Tibial nerve (tissue), 4 donors: ENCODE measurements at regions not wholly inside any gene's neighbourhood (a gene's known extent, or its start where the extent isn't known, plus 50 kb on each side); places are given as distances from the start of the nearest gene placed in this dataset.

Experiments
- DNase-seq, 2 donors: peaks; one replicate each; pipeline ENCODE4 v3.0.0-alpha.2; 2019; ENCODE audit warnings: low spot score in 2 of 2
- H3K27ac ChIP-seq, 4 donors: fragments of 200-600 bp; sonication (generic) in 3 of 4; one replicate each; pipeline ENCODE4 v1.5.1; 2017 to 2019; ENCODE audit warnings: mild to moderate bottlenecking in 1 of 4
- H3K27me3 ChIP-seq, 2 donors: fragments of 200-600 bp; sonication (generic) in 1 of 2; one replicate each; pipeline versions ENCODE4 v1.5.1 to v1.6.0; 2017 to 2019
- H3K36me3 ChIP-seq, 3 donors: fragments of 200-600 bp; sonication (generic); one replicate each; pipeline ENCODE4 v1.5.1; 2018 to 2019
- H3K4me1 ChIP-seq, 4 donors: fragments of 200-600 bp; sonication (generic) in 3 of 4; one replicate each; pipeline ENCODE4 v1.5.1; 2017 to 2019
- H3K4me3 ChIP-seq, 4 donors: fragments of 200-600 bp; sonication (generic) in 3 of 4; one replicate each; pipeline ENCODE4 v1.5.1; 2017 to 2019; ENCODE audit warnings: mild to moderate bottlenecking in 1 of 4, moderate library complexity in 1 of 4
- H3K9me3 ChIP-seq, 4 donors: fragments of 200-600 bp; sonication (generic) in 3 of 4; one replicate each; pipeline ENCODE4 v1.5.1; 2017 to 2019
- EP300 ChIP-seq, 2 donors: sonication (generic); formaldehyde crosslinking; IDR thresholded peaks; one replicate each; pipeline ENCODE4 v1.6.1; 2017; ENCODE audit warnings: antibody characterized with exemption in 2 of 2, mild to moderate bottlenecking in 1 of 2
- POLR2A ChIP-seq, 2 donors: fragments of 450-650 bp; IDR thresholded peaks; one replicate each; pipeline ENCODE4 v1.6.1; 2017; ENCODE audit warnings: antibody characterized with exemption in 2 of 2, mild to moderate bottlenecking in 2 of 2, moderate library complexity in 2 of 2
- WGBS, 2 donors: methylation state at CpG; one replicate each; pipeline ENCODE4 v1.1.5; 2018; 5-methylcytosine and 5-hydroxymethylcytosine counted together
- TF ChIP-seq, protein P1 (sequence below), 5 experiments: fragments of 200-600 bp in 3 of 5; fragments of 450-650 bp in 2 of 5; sonication (generic) in 3 of 5; IDR thresholded peaks; one replicate each; pipeline ENCODE4 v1.5.1; 2016 to 2019; ENCODE audit warnings: antibody characterized with exemption in 5 of 5, mild to moderate bottlenecking in 3 of 5, moderate library complexity in 2 of 5

DNA sequence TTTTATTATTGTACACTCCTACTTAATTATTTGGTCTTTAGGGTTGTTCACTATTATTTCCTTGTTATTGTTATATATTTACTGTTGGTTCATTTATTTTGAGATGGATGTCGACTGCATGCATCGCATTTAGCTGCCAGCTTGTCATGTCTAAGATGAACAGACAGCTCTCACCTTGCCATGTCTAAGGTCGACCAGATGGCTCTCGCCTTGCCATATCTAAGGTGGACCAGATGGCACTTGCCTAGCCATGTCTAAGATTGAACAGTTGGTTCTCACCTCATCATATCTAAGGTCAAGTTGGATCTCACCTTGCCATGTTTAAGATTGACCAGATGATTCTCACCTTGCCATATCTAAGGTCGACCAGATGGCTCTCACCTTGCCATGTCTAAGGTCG lies 1440.9 kb downstream of the UQCRFS1 start:
- no peak overlapping the region for H3K4me3 ChIP-seq
- peaks cover 0 to 53% (median 0%) of the 10 kb centered on the region in 3 donors for H3K36me3 ChIP-seq
- H3K27ac ChIP-seq: no peak overlapping the region
- H3K4me1 ChIP-seq: no peaks in the 10 kb centered on the region
- TF ChIP-seq POLR2A (IDR thresholded peaks at IDR 0.05): no peak
- TF ChIP-seq, protein P1, sequence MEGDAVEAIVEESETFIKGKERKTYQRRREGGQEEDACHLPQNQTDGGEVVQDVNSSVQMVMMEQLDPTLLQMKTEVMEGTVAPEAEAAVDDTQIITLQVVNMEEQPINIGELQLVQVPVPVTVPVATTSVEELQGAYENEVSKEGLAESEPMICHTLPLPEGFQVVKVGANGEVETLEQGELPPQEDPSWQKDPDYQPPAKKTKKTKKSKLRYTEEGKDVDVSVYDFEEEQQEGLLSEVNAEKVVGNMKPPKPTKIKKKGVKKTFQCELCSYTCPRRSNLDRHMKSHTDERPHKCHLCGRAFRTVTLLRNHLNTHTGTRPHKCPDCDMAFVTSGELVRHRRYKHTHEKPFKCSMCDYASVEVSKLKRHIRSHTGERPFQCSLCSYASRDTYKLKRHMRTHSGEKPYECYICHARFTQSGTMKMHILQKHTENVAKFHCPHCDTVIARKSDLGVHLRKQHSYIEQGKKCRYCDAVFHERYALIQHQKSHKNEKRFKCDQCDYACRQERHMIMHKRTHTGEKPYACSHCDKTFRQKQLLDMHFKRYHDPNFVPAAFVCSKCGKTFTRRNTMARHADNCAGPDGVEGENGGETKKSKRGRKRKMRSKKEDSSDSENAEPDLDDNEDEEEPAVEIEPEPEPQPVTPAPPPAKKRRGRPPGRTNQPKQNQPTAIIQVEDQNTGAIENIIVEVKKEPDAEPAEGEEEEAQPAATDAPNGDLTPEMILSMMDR (IDR thresholded peaks at IDR 0.05): no peak
- no peak for TF ChIP-seq EP300 (IDR thresholded peaks at IDR 0.05)
- no peak for DNase-seq
- peaks cover 0 to 68% (median 3%) of the 10 kb centered on the region in 4 donors for H3K9me3 ChIP-seq
- no peaks in the 10 kb centered on the region for H3K27me3 ChIP-seq
- WGBS, 2 donors: 96 to 99% methylated on average over 6 of the region's 6 CpGs

DNA sequence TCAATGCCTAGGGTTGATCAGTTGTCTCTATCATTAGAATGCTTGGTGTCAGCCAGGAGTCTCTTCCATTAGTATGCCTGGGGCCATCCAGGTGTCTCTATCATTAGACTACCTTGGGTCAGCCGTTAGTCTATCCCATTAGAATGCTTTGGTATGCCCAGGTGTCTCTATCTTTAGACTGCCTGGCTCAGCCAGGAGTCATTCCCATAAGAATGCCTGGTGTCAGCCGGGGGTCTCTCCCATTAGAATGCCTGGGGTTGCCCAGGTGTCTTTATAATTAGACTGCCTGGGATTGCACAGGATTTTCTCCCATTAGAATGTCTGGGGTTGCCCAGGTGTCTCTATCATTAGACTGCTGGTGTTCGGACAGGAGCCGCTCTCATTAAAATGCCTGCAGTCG lies 1442.9 kb downstream of the UQCRFS1 start:
- no peak overlapping the region for H3K4me3 ChIP-seq
- peaks cover 0 to 88% (median 3%) of the 10 kb centered on the region in 4 donors for H3K9me3 ChIP-seq
- H3K27me3 ChIP-seq: no peaks in the 10 kb centered on the region
- no peak for DNase-seq
- peaks cover 0 to 48% (median 0%) of the 10 kb centered on the region in 3 donors for H3K36me3 ChIP-seq
- 89 to 100% methylated on average over 3 to 5 of the region's 5 CpGs for WGBS, 2 donors
- H3K27ac ChIP-seq: no peak overlapping the region
- no peaks in the 10 kb centered on the region for H3K4me1 ChIP-seq
- TF ChIP-seq POLR2A (IDR thresholded peaks at IDR 0.05): no peak
- TF ChIP-seq EP300 (IDR thresholded peaks at IDR 0.05): no peak
- TF ChIP-seq, protein P1 (IDR thresholded peaks at IDR 0.05): no peak

DNA sequence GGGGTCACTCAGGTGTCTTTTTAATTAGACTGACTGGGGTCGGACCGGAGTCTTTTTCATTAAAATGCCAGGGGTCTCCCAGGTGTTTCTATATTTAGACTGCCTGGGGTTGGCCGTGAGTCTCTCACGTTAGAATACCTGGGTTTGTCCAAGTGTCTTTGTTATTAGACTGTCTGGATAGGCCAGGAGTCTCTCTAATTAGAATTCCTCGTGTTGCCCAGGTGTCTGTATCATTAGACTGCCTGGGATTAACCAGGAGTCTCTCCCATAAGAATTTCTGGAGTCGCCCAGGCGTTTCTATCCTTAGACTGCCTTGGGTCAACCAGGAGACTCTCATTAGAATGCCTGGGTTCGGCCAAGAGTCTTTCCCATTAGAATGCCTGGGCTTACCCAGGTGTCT lies 1445.7 kb downstream of the UQCRFS1 start:
- Histone ChIP-seq H3K27ac (no peak overlapping the region), H3K36me3 (peaks cover 0 to 56% (median 0%) of the 10 kb centered on the region in 3 donors), H3K9me3 (peaks cover 0 to 100% (median 5%) of the 10 kb centered on the region in 4 donors), H3K27me3 (no peaks in the 10 kb centered on the region), H3K4me3 (no peak overlapping the region), H3K4me1 (no peaks in the 10 kb centered on the region)
- 93 to 94% methylated on average over 8 of the region's 8 CpGs for WGBS, 2 donors
- TF ChIP-seq, protein P1 (IDR thresholded peaks at IDR 0.05): no peak
- TF ChIP-seq EP300 (IDR thresholded peaks at IDR 0.05) (no peak), POLR2A (IDR thresholded peaks at IDR 0.05) (no peak)
- DNase-seq: peak in 1 of 2 donors; percentile 1

DNA sequence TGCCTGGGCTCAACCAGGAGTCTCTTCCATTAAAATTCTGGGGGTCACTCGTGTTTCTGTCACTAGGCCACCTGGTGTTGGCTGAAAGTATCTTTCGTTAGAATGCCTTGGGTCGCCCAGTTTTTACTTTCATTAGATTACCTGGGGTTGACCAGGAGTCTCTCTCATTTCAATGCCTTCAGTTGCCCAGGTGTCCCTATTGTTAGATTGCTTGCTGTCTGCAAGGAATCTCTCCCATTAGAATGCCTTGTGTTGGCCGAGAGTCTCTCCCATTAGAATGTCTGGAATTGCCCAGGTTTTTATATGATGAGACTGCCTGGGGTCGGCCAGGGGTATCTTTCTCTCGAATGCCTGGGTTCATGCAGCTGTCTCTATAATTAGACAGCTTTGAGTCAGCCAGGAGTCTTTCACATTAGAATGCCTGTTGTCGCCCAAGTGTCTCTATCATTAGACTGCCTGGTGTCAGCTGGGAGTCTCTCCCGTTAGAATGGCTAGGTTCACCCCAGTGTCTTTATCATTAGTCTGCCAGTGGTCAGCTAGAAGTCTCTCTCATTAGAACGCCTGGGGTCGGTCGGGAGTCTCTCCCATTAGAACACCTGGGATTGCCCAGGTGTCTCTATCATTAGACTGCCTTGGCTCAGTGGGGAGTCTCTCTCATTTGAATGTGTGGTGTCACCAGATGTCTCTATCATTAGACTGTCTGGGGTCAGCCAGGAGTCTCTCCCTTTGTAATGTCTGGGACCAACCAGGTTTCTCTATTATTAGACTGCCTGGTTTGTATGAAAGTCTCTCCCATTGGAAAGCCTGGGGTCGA lies 1446.8 kb downstream of the UQCRFS1 start:
- Histone ChIP-seq H3K36me3 (peaks cover 0 to 60% (median 0%) of the 10 kb centered on the region in 3 donors), H3K4me3 (no peak overlapping the region), H3K27me3 (no peaks in the 10 kb centered on the region), H3K4me1 (no peaks in the 10 kb centered on the region), H3K9me3 (peaks cover 0 to 100% (median 4%) of the 10 kb centered on the region in 4 donors), H3K27ac (no peak overlapping the region)
- TF ChIP-seq POLR2A (IDR thresholded peaks at IDR 0.05) (no peak), EP300 (IDR thresholded peaks at IDR 0.05) (no peak)
- TF ChIP-seq, protein P1 (IDR thresholded peaks at IDR 0.05): no peak
- DNase-seq: peak in 1 of 2 donors; percentile 0
- WGBS, 2 donors: 81 to 92% methylated on average over 12 of the region's 12 CpGs

DNA sequence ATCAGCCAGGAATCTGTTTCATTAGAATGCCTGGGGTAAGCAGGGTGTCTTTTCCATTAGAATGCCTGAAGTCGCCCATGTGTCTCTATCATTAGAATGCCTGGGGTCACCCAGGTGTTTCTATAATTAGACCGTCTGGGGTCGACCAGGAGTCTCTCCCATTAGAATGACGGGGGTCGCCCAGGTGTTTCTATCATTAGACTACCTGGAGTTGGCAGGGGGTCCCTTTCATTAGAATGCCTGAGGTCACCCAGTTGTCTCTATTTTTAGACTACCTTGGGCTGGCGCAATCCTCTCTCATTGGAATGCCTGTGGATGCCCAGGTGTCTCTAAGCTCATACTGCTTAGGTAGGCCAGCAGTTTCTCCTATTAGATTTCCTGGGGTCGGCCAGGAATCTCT lies 1447.6 kb downstream of the UQCRFS1 start:
- WGBS, 2 donors: 75 to 89% methylated on average over 7 of the region's 7 CpGs
- no peak overlapping the region for H3K4me3 ChIP-seq
- no peaks in the 10 kb centered on the region for H3K4me1 ChIP-seq
- H3K9me3 ChIP-seq: peaks cover 0 to 100% (median 4%) of the 10 kb centered on the region in 4 donors
- no peak for TF ChIP-seq EP300 (IDR thresholded peaks at IDR 0.05)
- TF ChIP-seq, protein P1 (IDR thresholded peaks at IDR 0.05): no peak
- TF ChIP-seq POLR2A (IDR thresholded peaks at IDR 0.05): no peak
- H3K36me3 ChIP-seq: peaks cover 0 to 64% (median 0%) of the 10 kb centered on the region in 3 donors
- H3K27ac ChIP-seq: no peak overlapping the region
- no peaks in the 10 kb centered on the region for H3K27me3 ChIP-seq
- DNase-seq: peak in 1 of 2 donors; percentile 1
